Stimulated activated CD4-positive, alpha-beta T cell treated with anti-CD3 and anti-CD28 coated beads, TNF-alpha, amount 100 ng/mL, for 48 hours (primary cell): ENCODE measurements at regions not wholly inside any gene's neighbourhood (a gene's known extent, or its start where the extent isn't known, plus 50 kb on each side); places are given as distances from the start of the nearest gene placed in this dataset.

Experiments
- DNase-seq, 3 donors: peaks; one replicate each; pipeline ENCODE4 v3.0.0-alpha.2; 2020; ENCODE audit warnings: low read depth in 3 of 3

GRCh38 chr9:115615000-115615401 is 497.0 kb upstream of the TNC start:
- DNase-seq: no peak

- DNase-seq: no peak
Measured at GRCh38 chr9:115615821-115616665, 498.1 kb upstream of the TNC start.

GRCh38 chr9:115616666-115617239 is 498.8 kb upstream of the TNC start:
- DNase-seq: no peak

- DNase-seq: no peak
Measured at GRCh38 chr9:115625251-115625650, 507.3 kb upstream of the TNC start.

GRCh38 chr9:115625954-115626353 is 508.0 kb upstream of the TNC start:
- DNase-seq: no peak

GRCh38 chr9:115627511-115627910 is 509.6 kb upstream of the TNC start:
- no peak for DNase-seq

GRCh38 chr9:115628426-115628825 is 510.5 kb upstream of the TNC start:
- DNase-seq: no peak

GRCh38 chr9:115629879-115630840 is 512.2 kb upstream of the TNC start:
- DNase-seq: no peak

GRCh38 chr9:115632391-115632790 is 514.4 kb upstream of the TNC start:
- no peak for DNase-seq

- DNase-seq: no peak
Measured at GRCh38 chr9:115633104-115633503, 515.1 kb upstream of the TNC start.

GRCh38 chr9:115635680-115636383 is 517.8 kb upstream of the PAPPA start:
- DNase-seq: no peak

- no peak for DNase-seq
Measured at GRCh38 chr9:115636596-115636995, 517.0 kb upstream of the PAPPA start.

GRCh38 chr9:115637661-115638060 is 515.9 kb upstream of the PAPPA start:
- no peak for DNase-seq

GRCh38 chr9:115640887-115641286 is 512.7 kb upstream of the PAPPA start:
- DNase-seq: no peak

GRCh38 chr9:115642285-115642684 is 511.3 kb upstream of the PAPPA start:
- no peak for DNase-seq

- DNase-seq: no peak
Measured at GRCh38 chr9:115643948-115644727, 509.5 kb upstream of the PAPPA start.

GRCh38 chr9:115649991-115650472 is 503.6 kb upstream of the PAPPA start:
- no peak for DNase-seq

- no peak for DNase-seq
Measured at GRCh38 chr9:115650768-115651167, 502.8 kb upstream of the PAPPA start.

GRCh38 chr9:115651461-115651860 is 502.1 kb upstream of the PAPPA start:
- no peak for DNase-seq

GRCh38 chr9:115653171-115653606 is 500.4 kb upstream of the PAPPA start:
- DNase-seq: no peak

GRCh38 chr9:115657695-115658094 is 495.9 kb upstream of the PAPPA start:
- DNase-seq: no peak
